ENCODE measurements at regions not wholly inside any gene's neighbourhood (a gene's known extent, or its start where the extent isn't known, plus 50 kb on each side); places are given as distances from the start of the nearest gene placed in this dataset.

GRCh38 chr2:137802038-137802437, 162.2 kb upstream of the HNMT start:
- H3K4me3 ChIP-seq, result no peak overlapping the region
- DNase-seq (ENCODE audit: low spot score in 2 of 2), result no peak
- H3K9me3 ChIP-seq, result no peaks in the 10 kb centered on the region
- no peaks in the 10 kb centered on the region for H3K27me3 ChIP-seq
- TF ChIP-seq CTCF (IDR thresholded peaks at IDR 0.05), result no peak
- no peak for TF ChIP-seq POLR2AphosphoS5 (IDR thresholded peaks at IDR 0.05)
- no peak for TF ChIP-seq POLR2A (IDR thresholded peaks at IDR 0.05)
- H3K27ac ChIP-seq, result no peak overlapping the region
- H3K4me1 ChIP-seq, result no peaks in the 10 kb centered on the region
- no peaks in the 10 kb centered on the region for H3K36me3 ChIP-seq
- intact Hi-C loops (cut with DNase I; ENCODE audit: low total_unique reads), result no loop called here

GRCh38 chr2:137806068-137806805, 158.0 kb upstream of the HNMT start:
- H3K9me3 ChIP-seq, result peaks cover 0 to 3% of the 10 kb centered on the region in 2 donors
- intact Hi-C loops (cut with DNase I; ENCODE audit: low total_unique reads), result no loop called here
- H3K36me3 ChIP-seq, result no peaks in the 10 kb centered on the region
- H3K27ac ChIP-seq, result no peak overlapping the region
- no peak for TF ChIP-seq POLR2A (IDR thresholded peaks at IDR 0.05)
- TF ChIP-seq CTCF (IDR thresholded peaks at IDR 0.05), result no peak
- no peak for TF ChIP-seq POLR2AphosphoS5 (IDR thresholded peaks at IDR 0.05)
- H3K4me3 ChIP-seq, result no peak overlapping the region
- no peak for DNase-seq (ENCODE audit: low spot score in 2 of 2)
- no peaks in the 10 kb centered on the region for H3K4me1 ChIP-seq
- no peaks in the 10 kb centered on the region for H3K27me3 ChIP-seq

GRCh38 chr2:137809252-137809651, 155.0 kb upstream of the HNMT start:
- Histone ChIP-seq H3K9me3 (peaks cover 0 to 3% of the 10 kb centered on the region in 2 donors), H3K4me1 (no peaks in the 10 kb centered on the region), H3K27me3 (no peaks in the 10 kb centered on the region), H3K27ac (no peak overlapping the region), H3K36me3 (no peaks in the 10 kb centered on the region), H3K4me3 (no peak overlapping the region)
- intact Hi-C loops (cut with DNase I; ENCODE audit: low total_unique reads), result no loop called here
- no peak for DNase-seq (ENCODE audit: low spot score in 2 of 2)
- no peak for TF ChIP-seq POLR2AphosphoS5 (IDR thresholded peaks at IDR 0.05)
- TF ChIP-seq CTCF (IDR thresholded peaks at IDR 0.05), result no peak
- no peak for TF ChIP-seq POLR2A (IDR thresholded peaks at IDR 0.05)

GRCh38 chr2:137809837-137810236, 154.4 kb upstream of the HNMT start:
- Histone ChIP-seq H3K36me3 (no peaks in the 10 kb centered on the region), H3K4me3 (no peak overlapping the region), H3K4me1 (no peaks in the 10 kb centered on the region), H3K9me3 (peaks cover 0 to 3% of the 10 kb centered on the region in 2 donors), H3K27me3 (no peaks in the 10 kb centered on the region), H3K27ac (no peak overlapping the region)
- no peak for DNase-seq (ENCODE audit: low spot score in 2 of 2)
- TF ChIP-seq CTCF (IDR thresholded peaks at IDR 0.05), result no peak
- intact Hi-C loops (cut with DNase I; ENCODE audit: low total_unique reads), result no loop called here

- Histone ChIP-seq H3K9me3 (peaks cover 0 to 3% of the 10 kb centered on the region in 2 donors), H3K4me1 (no peaks in the 10 kb centered on the region), H3K27ac (no peak overlapping the region), H3K4me3 (no peak overlapping the region), H3K36me3 (no peaks in the 10 kb centered on the region), H3K27me3 (no peaks in the 10 kb centered on the region)
- intact Hi-C loops (cut with DNase I; ENCODE audit: low total_unique reads), result no loop called here
- DNase-seq (ENCODE audit: low spot score in 2 of 2), result no peak
- no peak for TF ChIP-seq POLR2AphosphoS5 (IDR thresholded peaks at IDR 0.05)
- no peak for TF ChIP-seq POLR2A (IDR thresholded peaks at IDR 0.05)
- TF ChIP-seq CTCF (IDR thresholded peaks at IDR 0.05), result no peak
Measured at GRCh38 chr2:137812517-137812916, 151.8 kb upstream of the HNMT start.

Data from breast epithelium (tissue), 4 donors.